ENCODE measurements at regions not wholly inside any gene's neighbourhood (a gene's known extent, or its start where the extent isn't known, plus 50 kb on each side); places are given as distances from the start of the nearest gene placed in this dataset.

DNA sequence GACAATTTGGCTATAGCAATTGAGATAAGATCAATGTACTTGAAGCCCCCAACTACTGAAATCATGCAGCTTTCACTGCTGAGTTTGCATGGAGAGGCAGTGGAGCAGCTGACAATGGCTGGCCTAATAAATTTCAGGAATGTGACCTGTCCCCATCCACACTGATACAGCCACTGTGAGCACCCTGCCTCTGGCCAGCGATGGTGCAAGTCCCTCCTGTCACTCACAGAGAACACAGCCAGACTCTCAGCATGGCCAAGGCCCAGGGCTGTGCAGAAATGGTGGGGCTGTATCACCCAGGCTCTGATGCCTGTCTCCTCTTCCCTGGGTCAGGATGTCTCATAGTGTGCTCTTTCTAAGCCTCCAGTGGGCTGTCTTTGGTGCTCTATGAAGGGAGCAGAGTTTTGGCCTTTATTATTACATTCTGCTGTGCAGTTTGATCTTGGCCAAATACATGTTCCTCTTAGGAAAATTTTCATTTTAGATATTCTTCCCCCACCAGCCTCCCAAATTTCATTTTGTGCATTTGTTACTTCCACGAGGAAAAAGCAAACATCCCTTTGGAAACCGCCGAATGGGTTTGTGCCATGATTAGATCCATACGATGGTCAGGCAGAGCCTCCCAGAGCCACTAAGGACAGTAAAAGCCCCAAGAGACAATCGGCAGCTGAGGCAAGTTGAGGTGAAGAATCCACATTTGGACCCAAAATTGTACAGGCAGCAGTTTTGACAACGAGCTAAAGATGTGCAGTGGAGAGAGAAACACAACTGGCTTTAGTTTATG is 85.1 kb upstream of the WSCD2 start:
- H3K4me3 ChIP-seq (replicated peaks; ENCODE audit: low read depth, low read length) = no peak overlapping the region
- TF ChIP-seq, protein P1, sequence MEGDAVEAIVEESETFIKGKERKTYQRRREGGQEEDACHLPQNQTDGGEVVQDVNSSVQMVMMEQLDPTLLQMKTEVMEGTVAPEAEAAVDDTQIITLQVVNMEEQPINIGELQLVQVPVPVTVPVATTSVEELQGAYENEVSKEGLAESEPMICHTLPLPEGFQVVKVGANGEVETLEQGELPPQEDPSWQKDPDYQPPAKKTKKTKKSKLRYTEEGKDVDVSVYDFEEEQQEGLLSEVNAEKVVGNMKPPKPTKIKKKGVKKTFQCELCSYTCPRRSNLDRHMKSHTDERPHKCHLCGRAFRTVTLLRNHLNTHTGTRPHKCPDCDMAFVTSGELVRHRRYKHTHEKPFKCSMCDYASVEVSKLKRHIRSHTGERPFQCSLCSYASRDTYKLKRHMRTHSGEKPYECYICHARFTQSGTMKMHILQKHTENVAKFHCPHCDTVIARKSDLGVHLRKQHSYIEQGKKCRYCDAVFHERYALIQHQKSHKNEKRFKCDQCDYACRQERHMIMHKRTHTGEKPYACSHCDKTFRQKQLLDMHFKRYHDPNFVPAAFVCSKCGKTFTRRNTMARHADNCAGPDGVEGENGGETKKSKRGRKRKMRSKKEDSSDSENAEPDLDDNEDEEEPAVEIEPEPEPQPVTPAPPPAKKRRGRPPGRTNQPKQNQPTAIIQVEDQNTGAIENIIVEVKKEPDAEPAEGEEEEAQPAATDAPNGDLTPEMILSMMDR (IDR thresholded peaks at IDR 0.05; ENCODE audit: low read depth, low read length, missing control alignments) = no peak
- no peak for DNase-seq (ENCODE audit: extremely low read depth, low read depth)

DNA sequence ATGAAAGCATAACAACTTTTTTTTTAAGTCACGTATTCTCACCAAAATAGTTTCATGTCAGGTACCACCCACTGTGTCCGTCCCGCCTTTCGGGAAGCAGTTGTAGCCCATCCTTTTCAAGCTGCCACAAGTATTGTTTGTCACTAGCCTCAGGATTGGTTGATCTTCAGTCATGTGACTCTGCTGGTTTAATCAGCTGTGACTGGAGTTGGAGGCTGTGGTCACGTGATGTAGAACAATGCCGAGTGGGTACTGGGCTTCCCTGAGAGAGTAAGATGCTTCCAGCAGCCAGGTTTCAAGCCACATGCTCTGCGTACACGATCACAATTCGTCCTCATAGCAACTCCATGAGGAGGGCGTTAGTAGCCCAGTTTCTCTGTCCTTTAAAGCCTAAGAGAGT is 83.0 kb upstream of the WSCD2 start:
- H3K4me3 ChIP-seq (replicated peaks; ENCODE audit: low read depth, low read length) = no peak overlapping the region
- no peak for DNase-seq (ENCODE audit: extremely low read depth, low read depth)

DNA sequence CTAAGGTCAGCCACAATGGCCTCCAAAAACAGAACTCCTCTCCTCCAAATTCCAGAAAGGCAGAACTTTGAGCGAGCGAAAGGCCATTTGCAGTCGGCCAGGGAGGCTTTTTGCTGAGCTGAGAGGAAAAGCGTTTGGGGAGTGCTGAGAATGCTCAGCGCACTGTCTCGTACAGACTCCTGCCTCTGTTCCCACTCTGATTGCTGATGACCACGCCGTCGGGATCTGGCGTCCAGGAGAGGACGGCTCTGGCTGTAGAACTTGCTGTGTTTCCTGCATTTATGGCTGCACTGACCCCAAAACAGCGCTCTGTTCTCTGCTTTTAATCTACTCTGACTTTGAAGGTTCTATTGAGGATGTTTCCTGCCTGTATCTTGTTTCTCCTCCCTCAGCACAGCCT is 82.4 kb upstream of the WSCD2 start:
- DNase-seq (ENCODE audit: extremely low read depth, low read depth) = no peak
- no peak overlapping the region for H3K4me3 ChIP-seq (replicated peaks; ENCODE audit: low read depth, low read length)
- TF ChIP-seq, protein P1 (IDR thresholded peaks at IDR 0.05; ENCODE audit: low read depth, low read length, missing control alignments) = no peak

More for the DNA sequence above, 83.0 kb upstream of the WSCD2 start:
- TF ChIP-seq, protein P1 (IDR thresholded peaks at IDR 0.05; ENCODE audit: low read depth, low read length, missing control alignments) = no peak

DNA sequence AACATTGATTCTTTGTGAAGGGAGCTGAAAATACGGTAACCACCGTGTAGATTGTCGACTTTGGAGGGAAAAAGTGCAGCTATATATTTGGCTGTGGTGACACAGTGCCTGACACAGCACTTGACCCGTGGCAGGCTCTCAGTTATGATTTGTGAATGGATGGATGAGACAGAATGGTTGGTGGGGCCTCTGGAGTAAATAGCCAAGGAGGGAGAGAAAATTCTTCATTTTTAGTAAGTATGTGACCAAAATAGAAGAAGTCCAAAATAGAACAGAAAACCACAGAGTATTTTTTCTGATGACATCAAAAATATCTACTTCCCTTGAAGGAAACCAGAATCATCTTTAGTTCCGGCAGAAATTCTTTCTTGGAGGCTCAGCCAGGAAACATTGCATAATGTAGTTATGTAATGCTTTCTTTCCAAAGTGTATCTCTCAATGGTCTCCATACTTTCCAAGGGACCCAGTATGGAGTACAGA is 82.0 kb upstream of the WSCD2 start:
- H3K4me3 ChIP-seq (replicated peaks; ENCODE audit: low read depth, low read length) = no peak overlapping the region
- DNase-seq (ENCODE audit: extremely low read depth, low read depth) = no peak
- TF ChIP-seq, protein P1 (IDR thresholded peaks at IDR 0.05; ENCODE audit: low read depth, low read length, missing control alignments) = no peak

DNA sequence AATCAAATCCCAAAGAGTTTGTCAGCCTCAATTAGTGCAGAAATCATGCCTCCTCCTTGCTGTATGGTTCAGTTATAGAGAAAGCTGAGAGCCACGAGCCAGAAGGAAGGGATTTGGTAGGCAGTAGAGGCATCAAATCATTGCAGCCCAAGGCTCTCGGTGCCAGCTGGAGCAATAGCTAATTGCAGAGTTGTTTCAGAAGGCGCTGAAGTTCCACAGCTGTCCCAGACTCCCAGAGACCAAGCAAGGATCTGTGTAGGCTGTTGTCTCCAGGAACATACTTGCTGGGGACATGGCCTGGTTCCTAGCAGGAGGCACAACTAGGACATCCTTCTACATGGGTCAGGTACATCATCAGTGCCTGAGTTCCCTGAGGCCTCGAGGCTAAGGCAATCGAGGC is 80.4 kb upstream of the WSCD2 start:
- TF ChIP-seq, protein P1 (IDR thresholded peaks at IDR 0.05; ENCODE audit: low read depth, low read length, missing control alignments) = no peak
- DNase-seq (ENCODE audit: extremely low read depth, low read depth) = no peak

DNA sequence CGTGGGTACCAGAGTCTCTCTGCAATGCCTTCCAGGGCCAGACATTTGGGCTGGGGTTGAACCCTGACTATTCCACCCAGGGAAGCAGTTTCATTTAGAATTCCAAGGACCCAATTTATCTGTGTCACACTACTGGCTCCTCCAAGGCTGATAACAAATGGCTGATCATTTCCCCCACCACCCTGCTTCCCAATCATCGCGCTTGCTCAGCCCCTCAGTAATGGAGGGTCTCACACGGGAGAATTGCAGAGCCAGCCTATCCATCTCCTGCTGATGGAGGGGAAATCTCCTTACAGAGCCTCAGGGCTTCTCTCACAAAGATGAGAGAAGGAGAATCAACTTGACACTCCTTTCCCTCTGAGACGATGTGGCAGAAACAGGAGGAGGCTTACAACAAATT is 78.4 kb upstream of the WSCD2 start:
- H3K4me3 ChIP-seq (replicated peaks; ENCODE audit: low read depth, low read length) = no peak overlapping the region
- TF ChIP-seq, protein P1 (IDR thresholded peaks at IDR 0.05; ENCODE audit: low read depth, low read length, missing control alignments) = no peak
- no peak for DNase-seq (ENCODE audit: extremely low read depth, low read depth)

More for the DNA sequence above, 80.4 kb upstream of the WSCD2 start:
- no peak overlapping the region for H3K4me3 ChIP-seq (replicated peaks; ENCODE audit: low read depth, low read length)

All from HFF-Myc (cell line).